ENCODE measurements at regions not wholly inside any gene's neighbourhood (a gene's known extent, or its start where the extent isn't known, plus 50 kb on each side); places are given as distances from the start of the nearest gene placed in this dataset.
"Not testable (repeated sequence)": the region's sequence is repeated elsewhere in the genome, so short reads cannot be mapped to it uniquely, and the experiment has no call there.

- DNase-seq, result no peak
Observed at GRCh38 chr16:17018585-17018939, 452.2 kb downstream of the XYLT1 start.

- no peak for DNase-seq
Observed at GRCh38 chr16:17019366-17019765, 451.4 kb downstream of the XYLT1 start.

- DNase-seq, result no peak
Observed at GRCh38 chr16:17023606-17024005, 447.2 kb downstream of the XYLT1 start.

- DNase-seq, result no peak
Observed at GRCh38 chr16:17024514-17024913, 446.2 kb downstream of the XYLT1 start.

- no peak for DNase-seq
Observed at GRCh38 chr16:17026600-17027242, 444.0 kb downstream of the XYLT1 start.

GRCh38 chr16:17027488-17028129 lies 443.2 kb downstream of the XYLT1 start:
- no peak for DNase-seq

GRCh38 chr16:17029602-17030350 lies 441.0 kb downstream of the XYLT1 start:
- no peak for DNase-seq

- DNase-seq, result no peak
Observed at GRCh38 chr16:17031484-17032268, 439.1 kb downstream of the XYLT1 start.

- no peak for DNase-seq
Observed at GRCh38 chr16:17032332-17032731, 438.4 kb downstream of the XYLT1 start.

GRCh38 chr16:17034477-17035252 lies 436.1 kb downstream of the XYLT1 start:
- no peak for DNase-seq

GRCh38 chr16:17037499-17037898 lies 433.3 kb downstream of the XYLT1 start:
- no peak for DNase-seq

GRCh38 chr16:17038415-17038814 lies 432.3 kb downstream of the XYLT1 start:
- no peak for DNase-seq

- DNase-seq, result not testable (repeated sequence)
Observed at GRCh38 chr16:17049109-17049508, 421.7 kb downstream of the XYLT1 start.

GRCh38 chr16:17050468-17050867 lies 420.3 kb downstream of the XYLT1 start:
- DNase-seq, result no peak
